Prostate gland (tissue), 2 donors: ENCODE measurements at regions not wholly inside any gene's neighbourhood (a gene's known extent, or its start where the extent isn't known, plus 50 kb on each side); places are given as distances from the start of the nearest gene placed in this dataset.

ENCODE experiments used
- POLR2A ChIP-seq: fragments of 450-650 bp; IDR thresholded peaks from one replicate; pipeline ENCODE4 v1.6.1; 2016; ENCODE audit warnings: antibody characterized with exemption, mild to moderate bottlenecking
- POLR2AphosphoS5 ChIP-seq: sonication (generic); formaldehyde crosslinking; IDR thresholded peaks from one replicate; pipeline ENCODE4 v1.6.1; 2017; ENCODE audit warnings: antibody characterized with exemption
- TF ChIP-seq, protein P1 (sequence below), 4 experiments: fragments of 200-600 bp in 2 of 4; fragments of 450-650 bp in 2 of 4; sonication (generic) in 2 of 4; IDR thresholded peaks; 1 replicate in 3 of 4; 2 replicates in 1 of 4; pipeline ENCODE4 v1.5.1; 2016 to 2019; ENCODE audit warnings: antibody characterized with exemption in 4 of 4, mild to moderate bottlenecking in 2 of 4, moderate library complexity in 2 of 4

DNA sequence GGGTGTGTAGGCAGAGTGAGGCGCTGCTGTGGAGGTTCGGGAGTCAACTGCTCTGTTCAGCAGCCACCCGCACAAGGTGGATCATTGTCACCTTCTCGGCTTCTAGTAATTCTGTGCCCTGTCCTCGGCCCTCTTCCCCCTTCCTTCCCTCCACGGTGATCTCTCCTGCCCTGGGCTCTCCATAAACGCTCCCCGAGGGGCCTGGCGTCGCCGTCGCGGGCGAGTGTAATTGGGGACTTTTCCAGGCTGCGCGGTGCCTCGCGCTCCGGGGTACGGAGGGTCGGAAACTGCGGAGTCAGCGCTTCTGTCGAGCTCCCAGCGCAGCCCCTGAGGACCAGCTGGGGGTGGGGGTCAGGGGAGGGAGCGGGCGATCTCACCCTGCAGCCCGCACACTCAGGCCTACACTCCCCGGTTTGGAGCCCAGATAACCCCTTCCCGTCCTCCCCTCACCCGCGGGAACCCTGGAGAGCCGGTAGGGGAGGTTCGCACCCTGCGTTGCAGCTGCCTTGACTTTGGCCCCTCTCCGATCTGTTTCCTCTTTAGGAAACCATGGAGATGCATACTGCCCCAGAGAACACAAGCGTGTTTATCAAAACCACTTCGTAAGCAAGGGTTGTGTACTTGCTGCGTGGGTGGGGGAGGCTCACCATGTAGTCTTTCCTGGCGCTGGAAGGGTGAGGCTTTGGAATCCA lies 188.3 kb upstream of the ZNF618 start:
- no peak for TF ChIP-seq POLR2AphosphoS5
- TF ChIP-seq, protein P1, sequence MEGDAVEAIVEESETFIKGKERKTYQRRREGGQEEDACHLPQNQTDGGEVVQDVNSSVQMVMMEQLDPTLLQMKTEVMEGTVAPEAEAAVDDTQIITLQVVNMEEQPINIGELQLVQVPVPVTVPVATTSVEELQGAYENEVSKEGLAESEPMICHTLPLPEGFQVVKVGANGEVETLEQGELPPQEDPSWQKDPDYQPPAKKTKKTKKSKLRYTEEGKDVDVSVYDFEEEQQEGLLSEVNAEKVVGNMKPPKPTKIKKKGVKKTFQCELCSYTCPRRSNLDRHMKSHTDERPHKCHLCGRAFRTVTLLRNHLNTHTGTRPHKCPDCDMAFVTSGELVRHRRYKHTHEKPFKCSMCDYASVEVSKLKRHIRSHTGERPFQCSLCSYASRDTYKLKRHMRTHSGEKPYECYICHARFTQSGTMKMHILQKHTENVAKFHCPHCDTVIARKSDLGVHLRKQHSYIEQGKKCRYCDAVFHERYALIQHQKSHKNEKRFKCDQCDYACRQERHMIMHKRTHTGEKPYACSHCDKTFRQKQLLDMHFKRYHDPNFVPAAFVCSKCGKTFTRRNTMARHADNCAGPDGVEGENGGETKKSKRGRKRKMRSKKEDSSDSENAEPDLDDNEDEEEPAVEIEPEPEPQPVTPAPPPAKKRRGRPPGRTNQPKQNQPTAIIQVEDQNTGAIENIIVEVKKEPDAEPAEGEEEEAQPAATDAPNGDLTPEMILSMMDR (IDR thresholded peaks at IDR 0.05): no peak
- no peak for TF ChIP-seq POLR2A
